Globus pallidus (tissue), 1 donor: ENCODE measurements at regions not wholly inside any gene's neighbourhood (a gene's known extent, or its start where the extent isn't known, plus 50 kb on each side); places are given as distances from the start of the nearest gene placed in this dataset.
"Not testable (repeated sequence)": the region's sequence is repeated elsewhere in the genome, so short reads cannot be mapped to it uniquely, and the experiment has no call there.

Source experiments
- DNase-seq: peaks from one replicate; pipeline ENCODE4 v3.0.0-alpha.2; 2015; ENCODE audit warnings: low spot score

DNA sequence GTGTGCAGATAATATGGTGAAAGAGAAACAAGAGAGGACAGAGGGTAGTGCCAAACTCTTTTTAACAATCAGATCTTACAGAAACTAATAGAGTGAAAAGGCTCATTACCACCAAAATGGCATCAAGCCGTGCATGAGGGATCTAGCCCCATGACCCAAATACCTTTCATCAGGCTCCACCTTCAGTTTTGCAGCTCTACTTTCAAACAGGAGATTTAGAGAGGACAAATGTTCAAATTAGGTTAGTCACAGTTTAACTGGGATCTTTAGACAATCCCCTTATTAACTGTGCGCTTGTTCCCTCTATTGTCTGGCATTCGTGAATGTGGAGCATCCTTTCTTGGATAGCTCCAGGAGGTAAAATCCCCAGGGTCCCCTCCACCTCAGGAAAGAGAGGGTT is 1209.3 kb upstream of the CHAC2 start:
- no peak for DNase-seq

DNA sequence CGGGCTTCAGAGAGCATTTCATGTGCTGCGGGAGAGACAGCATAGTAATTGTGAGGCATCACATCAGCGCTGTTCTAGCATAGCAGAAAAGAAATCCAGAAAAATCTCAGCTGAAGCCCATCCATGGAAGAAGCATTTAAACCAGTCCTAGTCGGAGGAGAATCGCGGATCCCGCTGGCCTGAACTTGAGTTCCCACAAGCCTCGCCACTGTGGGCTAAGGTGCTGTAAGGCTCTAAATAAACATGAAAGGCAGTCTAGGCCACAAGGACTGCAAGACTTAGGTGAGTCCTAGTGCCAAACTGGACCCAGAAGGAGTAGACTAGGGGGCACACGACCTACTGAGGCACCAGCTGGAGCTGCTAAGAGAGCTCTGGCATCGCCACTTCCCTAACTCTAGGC is 1225.3 kb upstream of the CHAC2 start:
- no peak for DNase-seq

DNA sequence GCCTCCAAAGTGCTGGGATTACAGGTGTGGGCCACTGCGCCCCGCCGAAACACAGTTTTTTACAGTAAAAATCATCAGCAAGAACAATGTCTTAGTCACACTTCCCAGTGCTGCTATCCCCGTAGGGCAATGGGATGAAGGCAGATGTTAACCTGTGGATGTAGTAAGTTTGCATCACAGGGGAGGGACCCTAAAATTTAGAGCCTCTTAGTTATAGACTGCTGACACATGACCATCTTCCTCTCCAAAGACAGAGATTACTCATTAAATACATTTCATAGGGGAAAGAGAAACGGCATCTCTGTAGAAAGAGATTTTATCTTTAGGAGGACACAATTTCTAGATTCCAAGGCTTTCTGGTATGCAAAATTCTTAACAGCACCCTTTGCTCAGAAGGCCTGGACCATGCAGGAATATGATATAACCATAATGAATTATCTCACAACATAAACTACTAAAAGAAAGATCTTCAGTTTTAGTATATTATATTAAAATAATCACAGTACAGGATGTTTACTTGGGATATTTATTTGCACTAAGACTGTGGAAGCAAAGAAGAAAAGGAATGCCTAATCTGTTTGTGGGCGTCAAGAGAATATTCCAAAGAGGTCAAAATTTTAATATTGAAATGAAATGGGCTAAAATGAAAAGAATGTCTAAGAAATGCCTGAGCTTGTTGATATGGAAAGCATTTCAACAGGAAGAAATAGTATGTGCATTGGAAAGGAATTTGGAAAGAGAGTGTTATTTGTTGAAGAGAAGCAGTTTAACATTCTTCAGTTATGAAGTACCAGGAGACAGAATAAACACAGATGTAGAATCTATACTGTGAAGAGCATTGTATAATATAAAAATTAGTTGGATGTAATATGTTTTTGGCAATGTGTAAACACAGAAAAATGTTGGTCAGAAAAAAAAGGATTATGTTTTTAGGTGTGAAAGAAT is 1228.3 kb upstream of the CHAC2 start:
- DNase-seq: no peak

GRCh38 chr2:52537588-52537987 is 1230.0 kb upstream of the CHAC2 start:
- DNase-seq: no peak

DNA sequence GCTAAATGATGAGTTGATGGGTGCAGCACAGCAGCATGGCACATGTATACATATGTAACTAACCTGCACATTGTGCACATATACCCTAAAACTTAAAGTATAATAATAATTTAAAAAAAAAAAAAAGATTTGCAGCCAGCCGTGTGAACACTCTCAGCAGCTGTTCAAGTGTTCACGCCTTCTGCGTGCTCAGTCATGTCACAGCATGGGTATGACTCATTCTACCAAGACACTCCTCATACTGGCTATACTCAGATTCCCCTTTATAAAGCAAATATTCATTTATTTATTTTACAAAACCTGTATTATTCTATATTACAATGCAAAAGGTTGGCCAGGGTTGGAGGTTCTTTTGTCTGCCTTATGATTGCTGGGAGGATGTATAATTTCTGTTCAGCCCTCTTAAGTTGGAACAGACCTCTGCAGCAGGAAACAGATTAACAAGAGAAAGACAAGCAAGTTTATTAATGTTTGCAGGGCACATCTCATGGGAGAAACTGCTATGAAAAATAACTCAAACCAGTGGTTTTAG is 1230.6 kb upstream of the CHAC2 start:
- DNase-seq: no peak

- no peak for DNase-seq
Observed at GRCh38 chr2:52532956-52533355, 1234.6 kb upstream of the CHAC2 start.

- no peak for DNase-seq
Observed at GRCh38 chr2:52526735-52527134, 1240.9 kb upstream of the CHAC2 start.

DNA sequence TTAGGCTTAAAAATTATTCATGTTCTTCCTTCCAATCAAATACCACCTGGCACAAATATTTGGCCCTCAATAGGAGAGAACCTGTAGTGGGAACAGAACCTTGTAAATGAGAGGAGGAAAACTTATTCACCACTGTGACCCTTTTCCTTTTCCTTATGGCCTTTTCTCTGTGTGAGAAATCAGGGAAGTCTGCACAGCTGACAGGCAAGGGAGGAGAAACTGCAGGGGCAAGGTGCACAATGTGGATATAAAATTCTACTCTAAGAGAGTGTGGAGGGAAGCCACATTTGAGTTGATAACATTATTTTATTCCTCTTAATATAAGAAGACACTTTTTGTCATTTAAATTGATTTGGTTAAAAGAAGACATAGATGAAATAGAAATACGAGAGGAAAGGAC is 1247.0 kb upstream of the CHAC2 start:
- DNase-seq: no peak

DNA sequence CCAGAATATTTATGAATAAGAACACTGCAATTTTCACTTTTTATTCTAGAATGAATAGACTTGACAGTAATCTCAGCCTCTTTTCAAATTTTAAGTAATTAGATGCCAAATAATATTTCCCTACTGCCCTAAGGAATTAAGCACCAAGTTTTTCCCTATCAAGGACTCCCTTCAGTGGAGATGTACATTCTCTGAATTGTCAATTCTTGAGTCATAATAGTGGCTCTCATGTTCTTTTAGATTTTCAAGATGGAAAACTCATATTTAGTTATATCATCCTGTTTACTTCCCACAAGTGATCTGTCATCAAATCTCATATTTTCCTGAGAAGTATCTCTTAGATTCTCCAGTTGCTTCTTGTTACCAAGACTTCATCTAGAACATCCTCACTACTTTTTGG is 1248.9 kb upstream of the CHAC2 start:
- no peak for DNase-seq

DNA sequence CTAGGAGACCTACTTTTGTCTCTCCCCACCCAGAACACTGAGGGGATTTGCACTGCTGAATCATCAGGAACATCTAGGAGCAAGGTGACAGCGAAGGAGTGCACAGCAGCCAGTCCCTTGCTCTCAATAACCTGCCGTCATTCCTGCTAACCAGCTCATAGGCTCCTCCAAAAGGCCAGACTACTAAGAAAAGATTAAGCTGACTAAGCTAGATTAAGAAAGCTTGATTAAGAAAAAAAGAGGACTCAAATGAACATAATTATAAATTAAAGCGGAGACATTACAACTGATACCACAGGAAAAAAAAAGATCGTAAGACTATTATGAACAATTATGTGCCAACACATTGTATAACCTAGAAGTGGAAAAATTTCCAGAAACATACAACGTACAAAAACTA is 1254.8 kb upstream of the CHAC2 start:
- DNase-seq: no peak

- DNase-seq: no peak
Observed at GRCh38 chr2:52510432-52510831, 1257.2 kb upstream of the CHAC2 start.

DNA sequence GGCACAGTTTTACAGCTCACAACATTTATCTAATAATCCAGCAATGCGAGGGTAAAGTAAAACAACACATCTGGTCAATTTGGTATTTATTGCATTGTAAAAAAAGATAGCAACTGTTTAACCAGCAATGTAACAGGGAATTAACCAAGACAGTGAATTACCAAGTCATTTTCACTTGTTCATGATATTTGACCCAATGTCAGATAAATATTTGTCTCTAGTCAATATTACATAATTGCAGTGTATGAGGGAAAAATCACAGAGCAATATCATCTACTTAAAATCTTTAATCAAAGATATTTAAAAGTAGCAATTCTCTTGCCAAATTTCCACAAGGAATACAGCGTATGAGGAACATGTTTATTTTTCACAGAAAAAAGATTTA is 1265.1 kb upstream of the CHAC2 start:
- DNase-seq: no peak

DNA sequence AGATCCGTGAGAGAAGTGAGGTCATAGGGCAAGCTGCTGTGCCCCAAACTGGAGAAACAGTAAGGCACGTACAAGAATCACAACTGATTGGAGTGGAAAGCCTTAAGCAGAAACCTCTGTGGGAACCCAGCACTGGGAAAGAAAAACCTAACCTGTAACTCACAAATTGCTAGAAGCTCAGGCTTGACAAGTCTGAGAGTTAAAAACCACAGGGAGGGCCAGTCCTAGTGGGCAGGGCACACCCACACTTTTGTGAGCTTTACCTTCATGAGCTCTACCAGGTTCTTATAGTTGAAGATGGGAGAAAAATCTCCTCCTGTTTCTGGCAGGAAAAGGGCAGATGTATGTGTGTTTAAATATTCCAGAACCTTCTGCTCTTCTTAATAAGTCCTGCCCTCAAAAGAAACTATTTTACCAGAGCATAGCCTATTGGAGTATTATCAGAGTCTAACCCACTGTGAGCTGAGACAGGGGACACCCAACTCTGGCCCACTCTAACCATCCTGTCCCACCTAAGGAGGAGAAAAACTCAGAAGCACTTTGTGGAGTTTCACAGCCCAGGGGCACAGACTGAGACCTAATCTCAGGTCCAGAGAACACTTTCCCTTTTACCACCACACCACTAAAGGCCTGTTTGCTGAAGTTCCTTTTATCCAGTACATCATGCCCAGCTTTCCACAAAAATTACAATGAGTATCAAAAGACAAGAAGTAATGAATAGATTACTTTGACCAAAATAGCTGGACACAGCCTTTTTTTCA is 1265.7 kb upstream of the CHAC2 start:
- no peak for DNase-seq

DNA sequence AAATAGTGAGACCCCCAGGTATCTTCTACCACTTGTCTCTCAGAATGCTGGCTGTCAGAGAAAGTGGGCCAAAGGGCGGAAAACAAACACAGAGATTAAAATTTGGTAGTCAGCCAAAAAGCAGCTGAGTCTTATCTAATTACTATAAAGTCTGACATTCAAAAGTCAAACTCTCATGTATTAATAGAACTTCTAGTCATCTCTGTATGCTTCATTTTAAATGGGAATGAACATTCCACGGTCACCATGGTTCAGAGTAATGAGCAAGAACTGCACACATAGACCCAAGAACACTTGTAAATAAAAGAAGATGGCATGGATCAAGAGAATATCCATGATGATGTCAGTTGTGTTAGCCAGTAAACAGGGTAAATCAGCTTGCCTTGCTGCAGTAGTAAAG is 1267.0 kb upstream of the CHAC2 start:
- no peak for DNase-seq

GRCh38 chr2:52498077-52498750 is 1269.4 kb upstream of the CHAC2 start:
- DNase-seq: no peak

GRCh38 chr2:52495816-52496215 is 1271.8 kb upstream of the CHAC2 start:
- no peak for DNase-seq

GRCh38 chr2:52477166-52477565 is 1290.4 kb upstream of the CHAC2 start:
- no peak for DNase-seq

GRCh38 chr2:52475590-52475989 is 1292.0 kb upstream of the CHAC2 start:
- no peak for DNase-seq

GRCh38 chr2:52474091-52474490 is 1293.5 kb upstream of the CHAC2 start:
- no peak for DNase-seq

DNA sequence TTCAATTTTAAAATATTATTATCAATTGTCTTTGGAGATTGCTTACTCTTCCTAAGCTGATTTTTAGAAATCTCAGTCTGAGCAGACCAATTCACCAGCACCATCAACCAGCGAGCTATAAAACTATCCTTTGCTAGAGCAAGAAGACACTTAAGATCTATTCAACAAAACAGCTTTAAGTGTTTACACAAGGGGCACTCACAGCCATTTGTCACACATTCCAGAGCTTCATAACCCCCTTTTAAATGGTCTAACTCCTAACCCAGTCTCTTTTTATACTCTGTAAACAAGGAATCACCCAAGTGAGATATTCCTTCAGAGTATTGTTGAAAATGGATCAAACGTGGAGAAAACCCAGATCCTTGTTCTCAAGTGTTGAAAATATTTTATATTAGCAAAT is 1294.1 kb upstream of the CHAC2 start:
- no peak for DNase-seq

DNA sequence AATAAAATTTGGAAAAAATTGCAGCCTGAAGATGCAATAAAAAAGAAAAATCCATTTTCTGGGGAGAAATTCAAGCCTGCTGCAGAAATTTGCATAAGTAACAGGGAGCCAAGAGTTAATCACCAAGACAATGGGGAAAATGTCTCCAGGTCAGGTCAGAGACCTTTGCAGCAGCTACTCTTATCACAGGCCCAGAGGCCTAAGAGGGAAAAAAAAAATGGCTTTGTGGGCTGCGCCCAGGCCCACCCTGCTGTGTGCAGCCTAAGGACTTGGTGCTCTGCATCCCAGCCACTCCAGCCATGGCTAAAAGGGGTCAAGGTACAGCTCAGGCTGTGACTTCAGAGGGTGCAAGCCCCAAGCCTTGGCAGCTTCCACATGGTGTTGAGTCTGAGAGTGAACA is 1297.1 kb upstream of the CHAC2 start:
- DNase-seq: not testable (repeated sequence)

- no peak for DNase-seq
Observed at GRCh38 chr2:52467189-52467588, 1300.4 kb upstream of the CHAC2 start.

DNA sequence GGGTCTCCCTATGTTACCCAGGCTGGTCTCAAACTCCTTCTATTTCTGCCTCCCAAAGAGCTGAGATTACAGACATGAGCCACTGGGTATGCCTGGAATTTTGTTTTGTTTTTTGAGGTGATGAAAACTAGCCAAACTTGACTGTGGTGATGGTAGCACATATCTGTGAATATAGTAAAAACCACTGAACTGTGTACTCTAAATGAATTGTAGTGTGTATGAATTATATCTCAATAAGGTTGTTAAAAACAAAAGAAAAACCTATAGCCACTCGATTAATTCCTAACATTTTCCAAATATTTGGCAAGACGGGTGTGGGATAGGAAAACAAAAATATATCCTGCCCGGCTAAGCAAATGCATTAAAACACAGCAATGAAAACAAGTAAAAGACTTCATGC is 1302.3 kb upstream of the CHAC2 start:
- no peak for DNase-seq
